VCaP (cell line): ENCODE measurements at regions not wholly inside any gene's neighbourhood (a gene's known extent, or its start where the extent isn't known, plus 50 kb on each side); places are given as distances from the start of the nearest gene placed in this dataset.

Experiments
- H3K27ac ChIP-seq: fragments of 450-650 bp; 2 replicates; pipeline ENCODE4 v1.5.1; 2017
- TF ChIP-seq, protein P1 (sequence below): fragments of 450-650 bp; conservative IDR thresholded peaks from 2 replicates; pipeline ENCODE4 v1.5.1; 2017; ENCODE audit warnings: mild to moderate bottlenecking, moderate library complexity

GRCh38 chr4:181964731-181965130 lies 278.5 kb upstream of the TENM3 start:
- TF ChIP-seq, protein P1, sequence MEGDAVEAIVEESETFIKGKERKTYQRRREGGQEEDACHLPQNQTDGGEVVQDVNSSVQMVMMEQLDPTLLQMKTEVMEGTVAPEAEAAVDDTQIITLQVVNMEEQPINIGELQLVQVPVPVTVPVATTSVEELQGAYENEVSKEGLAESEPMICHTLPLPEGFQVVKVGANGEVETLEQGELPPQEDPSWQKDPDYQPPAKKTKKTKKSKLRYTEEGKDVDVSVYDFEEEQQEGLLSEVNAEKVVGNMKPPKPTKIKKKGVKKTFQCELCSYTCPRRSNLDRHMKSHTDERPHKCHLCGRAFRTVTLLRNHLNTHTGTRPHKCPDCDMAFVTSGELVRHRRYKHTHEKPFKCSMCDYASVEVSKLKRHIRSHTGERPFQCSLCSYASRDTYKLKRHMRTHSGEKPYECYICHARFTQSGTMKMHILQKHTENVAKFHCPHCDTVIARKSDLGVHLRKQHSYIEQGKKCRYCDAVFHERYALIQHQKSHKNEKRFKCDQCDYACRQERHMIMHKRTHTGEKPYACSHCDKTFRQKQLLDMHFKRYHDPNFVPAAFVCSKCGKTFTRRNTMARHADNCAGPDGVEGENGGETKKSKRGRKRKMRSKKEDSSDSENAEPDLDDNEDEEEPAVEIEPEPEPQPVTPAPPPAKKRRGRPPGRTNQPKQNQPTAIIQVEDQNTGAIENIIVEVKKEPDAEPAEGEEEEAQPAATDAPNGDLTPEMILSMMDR = no peak

DNA sequence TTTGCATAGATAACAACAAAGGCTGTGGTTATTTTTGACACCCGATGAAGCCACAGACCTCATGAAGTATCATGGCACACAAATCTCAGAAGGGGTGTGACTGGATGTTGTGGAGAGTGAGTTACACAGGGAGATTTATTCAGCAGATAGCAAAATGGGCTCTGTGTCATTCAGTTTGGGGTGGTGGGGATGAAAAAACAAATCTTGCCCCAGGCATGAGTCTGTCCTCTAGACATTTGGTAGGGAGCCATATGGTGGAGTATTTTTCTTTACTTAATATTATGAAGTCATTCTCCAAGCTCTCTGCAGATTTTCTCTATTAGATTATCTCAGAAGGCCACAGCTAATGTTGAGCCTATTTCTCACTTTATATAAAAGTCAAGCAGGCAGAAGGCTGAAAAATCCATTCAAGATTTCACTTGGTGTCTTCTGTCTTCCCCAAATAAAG lies 277.1 kb upstream of the TENM3 start:
- no peak overlapping the region for H3K27ac ChIP-seq
- TF ChIP-seq, protein P1 = no peak

More at GRCh38 chr4:181964731-181965130, 278.5 kb upstream of the TENM3 start:
- no peak overlapping the region for H3K27ac ChIP-seq

GRCh38 chr4:181967401-181967800 lies 275.8 kb upstream of the TENM3 start:
- TF ChIP-seq, protein P1 = no peak
- H3K27ac ChIP-seq = no peak overlapping the region

- H3K27ac ChIP-seq = no peak overlapping the region
- TF ChIP-seq, protein P1 = no peak
Measured at GRCh38 chr4:181968371-181968770, 274.8 kb upstream of the TENM3 start.

DNA sequence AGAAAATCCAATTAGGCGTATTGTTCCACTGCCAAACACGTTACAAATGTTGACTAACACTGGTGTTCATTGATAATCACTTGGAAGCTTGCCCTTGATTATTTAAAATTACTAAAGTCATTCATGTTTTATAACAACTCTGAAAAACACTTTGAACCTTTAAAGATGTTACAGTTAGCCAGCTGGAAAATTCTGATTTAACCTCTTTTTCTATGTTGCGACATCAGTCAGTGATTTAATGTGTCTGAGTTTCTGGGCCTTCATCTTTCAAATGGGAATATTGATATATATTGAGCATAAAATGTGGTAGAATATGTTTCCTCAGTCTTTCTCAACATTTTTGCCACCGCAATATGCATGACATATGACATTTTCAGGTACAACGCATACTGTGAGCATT lies 274.1 kb upstream of the TENM3 start:
- no peak overlapping the region for H3K27ac ChIP-seq
- TF ChIP-seq, protein P1 = no peak

- no peak overlapping the region for H3K27ac ChIP-seq
- TF ChIP-seq, protein P1 = no peak
Measured at GRCh38 chr4:181970366-181970765, 272.8 kb upstream of the TENM3 start.

GRCh38 chr4:181971411-181971810 lies 271.8 kb upstream of the TENM3 start:
- H3K27ac ChIP-seq = no peak overlapping the region
- TF ChIP-seq, protein P1 = no peak

DNA sequence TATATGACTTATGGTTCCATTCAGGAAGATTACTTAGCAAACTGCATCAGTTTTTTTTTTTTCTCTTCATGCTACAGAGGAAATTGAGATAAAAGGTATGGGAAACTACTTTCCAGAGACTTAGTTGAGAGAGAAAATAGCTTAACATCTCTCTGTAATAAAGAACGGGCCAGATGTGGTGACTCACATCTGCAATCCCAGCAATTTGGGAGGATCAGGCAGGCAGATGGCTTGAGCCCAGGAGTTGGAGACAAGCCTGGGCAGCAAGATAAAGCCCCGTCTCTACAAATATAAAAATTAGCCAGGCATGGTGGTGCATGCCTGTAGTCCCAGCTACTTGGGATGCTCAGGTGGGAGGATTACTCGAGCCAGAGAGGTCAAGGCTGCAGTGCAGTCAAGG lies 271.2 kb upstream of the TENM3 start:
- no peak overlapping the region for H3K27ac ChIP-seq
- TF ChIP-seq, protein P1 = no peak
